HG02798 (cell line): ENCODE measurements at regions not wholly inside any gene's neighbourhood (a gene's known extent, or its start where the extent isn't known, plus 50 kb on each side); places are given as distances from the start of the nearest gene placed in this dataset.

Experiments used
- ATAC-seq: cut with Tn5 transposase; IDR thresholded peaks from one replicate; pipeline ENCODE4 v1.9.1; 2021; ENCODE audit warnings: mild to moderate bottlenecking; ENCODE audit not compliant: unreplicated experiment, poor library complexity

DNA sequence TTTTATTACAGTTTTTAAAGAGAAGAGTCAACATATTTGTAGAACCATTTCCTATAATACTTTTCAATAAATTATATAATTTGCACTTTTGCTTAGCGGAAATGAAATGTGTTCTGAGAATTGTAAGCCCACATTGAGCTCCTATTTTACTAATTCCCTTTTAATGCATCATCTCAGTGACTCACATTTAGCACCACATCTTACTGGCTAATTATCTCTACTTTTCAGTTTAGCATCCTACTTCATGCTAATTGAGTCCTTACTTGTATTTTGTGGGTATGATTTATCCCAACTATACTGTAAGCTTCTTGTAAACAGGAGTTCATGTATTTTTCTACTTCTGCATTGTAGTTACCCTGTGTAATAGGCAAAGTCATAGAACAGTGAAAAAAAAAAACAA lies 67.5 kb downstream of the TMX1 start:
- no peak for ATAC-seq

DNA sequence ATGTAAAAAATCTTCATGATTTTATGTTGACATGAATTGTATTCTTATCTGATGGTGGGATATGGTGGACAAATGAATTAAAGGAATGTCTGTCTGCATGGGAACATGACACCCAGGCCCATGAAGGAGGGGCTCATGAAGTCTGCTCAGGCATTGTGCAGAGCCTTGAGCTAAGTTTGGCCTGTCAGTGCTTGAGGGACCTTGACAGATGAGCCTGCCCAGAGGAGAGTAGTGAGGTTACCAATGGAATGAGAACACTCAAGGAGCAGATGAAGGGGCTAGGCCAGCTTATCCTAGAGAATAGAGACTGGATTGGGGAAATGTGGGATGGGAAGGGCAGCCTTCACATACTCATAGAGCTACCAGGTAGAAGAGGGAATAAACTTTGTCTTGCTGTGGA lies 68.8 kb downstream of the TMX1 start:
- no peak for ATAC-seq

GRCh38 chr14:51310505-51310944 lies 70.5 kb downstream of the TMX1 start:
- no peak for ATAC-seq

DNA sequence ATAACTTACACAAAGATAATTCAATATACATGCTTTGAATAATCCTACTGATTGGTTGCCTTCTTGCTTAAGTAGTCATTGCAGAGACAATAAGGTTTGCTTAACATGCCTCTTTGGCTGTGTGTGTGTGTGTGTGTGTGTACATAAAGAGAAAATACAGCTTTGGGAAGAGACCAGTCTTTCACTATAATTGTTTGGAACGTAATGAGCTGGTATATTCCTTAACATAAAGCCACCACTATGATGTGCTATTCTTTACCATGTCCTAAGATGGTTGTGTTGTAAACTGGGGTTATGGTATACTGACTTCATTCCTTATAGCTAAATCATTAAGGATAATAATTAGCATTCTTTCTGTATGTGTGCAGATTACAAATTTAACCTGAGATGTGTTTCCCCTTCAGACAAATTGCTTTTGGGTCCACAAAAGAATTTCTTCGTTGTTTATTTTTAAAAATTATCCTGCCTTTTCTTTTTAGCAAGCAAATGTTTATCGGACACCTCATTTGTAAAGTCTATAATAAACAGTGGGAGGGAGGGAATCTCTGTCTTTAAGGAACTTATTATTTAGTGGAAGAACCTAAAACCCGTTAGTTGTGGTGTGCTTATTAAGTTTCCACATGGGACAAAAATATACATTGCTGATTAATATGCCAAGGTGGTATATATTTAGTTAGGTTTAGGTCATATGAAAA lies 74.4 kb downstream of the TMX1 start:
- ATAC-seq, result no peak

DNA sequence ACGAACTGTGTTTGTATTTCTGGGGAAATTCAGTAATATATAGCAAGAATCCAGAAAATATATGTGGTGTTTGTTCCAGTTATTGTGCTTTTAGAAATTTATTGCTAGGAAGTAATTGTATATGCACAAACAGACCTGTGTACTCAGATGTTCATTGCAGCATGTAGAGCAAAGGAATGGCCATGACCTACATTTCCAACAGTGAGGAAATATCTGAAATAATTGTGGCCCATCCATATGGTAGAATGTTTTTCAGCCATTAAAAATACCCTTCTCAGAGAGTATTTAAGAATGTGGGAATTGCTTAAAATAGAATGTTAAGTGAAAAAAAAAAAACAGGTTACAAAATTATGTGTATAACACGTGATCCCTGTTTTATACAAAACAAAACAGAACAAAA lies 77.3 kb downstream of the TMX1 start:
- no peak for ATAC-seq

GRCh38 chr14:51318813-51319597 lies 79.0 kb downstream of the TMX1 start:
- no peak for ATAC-seq

GRCh38 chr14:51321036-51321435 lies 81.0 kb downstream of the TMX1 start:
- ATAC-seq, result no peak

GRCh38 chr14:51323492-51323891 lies 83.4 kb downstream of the TMX1 start:
- ATAC-seq, result no peak

GRCh38 chr14:51327376-51327775 lies 87.3 kb downstream of the TMX1 start:
- no peak for ATAC-seq

DNA sequence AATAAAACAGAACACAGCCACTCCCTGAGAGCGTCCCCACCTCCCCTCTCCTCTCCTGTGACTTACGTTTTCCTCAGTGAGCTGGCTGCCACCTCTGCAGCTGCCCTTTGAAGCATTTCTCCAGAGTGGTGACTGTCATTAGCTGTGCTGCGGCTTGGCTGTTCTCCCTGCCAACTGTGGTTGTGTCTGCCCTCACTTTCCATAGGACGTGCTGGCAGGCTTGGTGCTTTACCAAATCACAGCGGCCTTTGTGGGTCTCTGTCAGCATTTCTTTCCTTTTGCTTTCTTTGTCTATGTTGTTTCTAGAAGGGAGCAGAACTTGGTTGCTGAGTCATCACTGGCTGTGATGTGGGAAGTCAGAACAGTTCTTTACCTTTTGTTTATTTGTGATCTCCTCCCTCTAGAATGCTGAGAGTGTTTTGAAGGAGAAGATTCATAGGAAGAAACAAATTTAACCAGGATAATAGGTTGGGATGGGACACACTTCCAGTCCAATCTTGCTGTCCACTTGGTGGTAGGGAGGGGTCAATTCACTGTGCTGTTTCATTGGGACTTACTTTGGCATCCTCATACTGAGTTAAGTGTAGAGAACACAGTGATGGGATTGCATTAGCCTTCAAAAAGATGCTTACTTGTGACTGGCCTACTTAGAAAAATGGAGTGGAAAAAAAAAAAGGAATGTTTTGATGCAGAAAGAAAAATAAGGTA lies 88.2 kb downstream of the TMX1 start:
- no peak for ATAC-seq

DNA sequence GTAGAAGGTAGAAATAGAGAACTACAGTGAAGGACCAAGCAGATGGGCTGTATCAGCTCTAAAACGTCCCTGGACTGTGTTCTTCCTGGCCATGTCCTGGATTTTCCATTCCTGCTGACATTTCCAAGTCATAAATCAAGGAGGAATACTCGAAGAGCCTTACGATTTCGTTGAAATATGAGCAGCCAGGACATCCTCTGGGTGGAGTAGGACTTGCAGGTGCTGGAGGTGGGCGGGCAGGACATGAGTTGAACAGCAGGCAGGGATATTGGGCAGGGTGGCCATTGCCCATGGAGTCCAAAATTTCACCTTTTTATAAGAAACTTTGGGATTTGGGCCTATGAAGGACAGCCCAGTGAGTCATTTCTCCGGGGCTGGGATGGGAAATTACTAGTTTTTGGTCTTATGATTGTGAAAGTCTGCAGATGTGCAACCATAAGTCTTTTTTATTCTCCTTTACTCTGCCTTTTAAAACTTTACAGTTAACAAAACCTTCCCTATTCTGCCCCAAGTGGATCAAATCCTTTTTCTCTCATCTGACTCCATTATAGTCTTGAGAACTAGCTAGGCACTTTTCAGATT lies 88.8 kb downstream of the TMX1 start:
- ATAC-seq, result no peak

GRCh38 chr14:51331486-51332367 lies 91.7 kb downstream of the TMX1 start:
- ATAC-seq, result no peak

- no peak for ATAC-seq
Measured at GRCh38 chr14:51333299-51333698, 93.3 kb downstream of the TMX1 start.

GRCh38 chr14:51333901-51334521 lies 94.0 kb downstream of the TMX1 start:
- no peak for ATAC-seq

DNA sequence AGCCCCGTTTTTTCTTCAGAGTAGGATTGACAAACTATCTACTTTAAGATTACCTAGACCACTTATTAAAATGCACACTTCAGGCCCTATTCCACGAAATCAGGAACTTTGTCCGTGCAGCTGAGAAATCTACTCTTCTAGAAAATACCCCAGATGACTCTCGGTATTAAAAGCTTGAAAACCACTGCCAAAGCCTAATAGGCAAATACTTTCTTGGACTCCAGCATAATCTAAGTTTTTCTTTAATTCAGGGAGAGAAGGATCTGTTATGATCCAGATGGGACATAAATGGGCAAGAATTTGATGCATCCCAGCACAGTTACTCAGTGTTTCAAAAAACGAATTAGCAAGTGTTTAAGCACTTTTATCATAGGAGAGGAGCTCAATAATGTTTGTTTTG lies 94.5 kb downstream of the TMX1 start:
- ATAC-seq, result no peak

DNA sequence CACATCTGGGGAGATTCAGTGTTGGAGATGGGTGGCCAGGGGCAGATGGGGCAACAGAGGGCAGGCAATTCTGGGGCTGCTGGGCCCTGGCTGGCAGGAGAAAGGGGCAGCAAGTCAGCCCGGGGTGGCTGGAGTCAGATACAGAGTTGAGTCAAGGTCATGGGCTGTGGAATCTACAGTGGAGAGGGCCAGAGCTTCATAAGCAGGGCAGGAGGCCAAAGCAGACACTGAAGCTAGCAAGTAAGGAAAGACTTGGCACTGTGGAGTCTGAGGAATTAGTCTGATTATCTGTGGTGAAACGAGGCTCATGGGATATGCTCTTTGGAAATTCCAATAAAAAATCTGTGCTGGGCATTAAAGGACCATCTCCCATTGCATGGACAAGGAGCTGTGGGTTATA lies 95.5 kb downstream of the TMX1 start:
- ATAC-seq, result no peak

GRCh38 chr14:51335961-51336723 lies 96.1 kb downstream of the TMX1 start:
- no peak for ATAC-seq

- no peak for ATAC-seq
Measured at GRCh38 chr14:51336734-51337133, 96.7 kb downstream of the TMX1 start.

DNA sequence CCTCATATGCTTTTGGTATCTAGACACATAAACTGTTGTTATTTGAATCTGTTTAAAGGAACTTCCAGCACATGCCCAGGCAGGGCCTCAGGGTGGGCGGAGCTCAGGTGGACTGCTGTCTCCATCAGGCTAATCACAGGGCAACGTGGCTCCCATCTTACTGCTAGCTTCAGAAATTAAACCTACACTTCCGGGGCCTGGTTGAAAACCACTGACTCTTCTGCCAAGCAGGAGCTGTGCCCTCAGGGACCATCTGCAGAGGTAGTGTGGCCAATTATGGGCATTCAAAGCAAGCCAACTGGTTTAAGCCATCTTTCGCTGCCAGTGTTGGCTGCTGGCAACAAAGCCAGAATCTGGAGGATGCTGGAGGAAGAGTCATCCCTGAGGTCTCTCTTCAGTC lies 97.5 kb downstream of the TMX1 start:
- ATAC-seq, result no peak
